Colonic mucosa (tissue), 4 donors: ENCODE measurements at regions not wholly inside any gene's neighbourhood (a gene's known extent, or its start where the extent isn't known, plus 50 kb on each side); places are given as distances from the start of the nearest gene placed in this dataset.
"Not testable (repeated sequence)": the region's sequence is repeated elsewhere in the genome, so short reads cannot be mapped to it uniquely, and the experiment has no call there.

Experiments used
- DNase-seq: peaks from one replicate; pipeline ENCODE4 v3.0.0-alpha.2; 2020
- H3K27ac ChIP-seq: fragments of 200-600 bp; one replicate; pipeline ENCODE4 v1.8.0; 2021
- H3K27me3 ChIP-seq: fragments of 200-600 bp; one replicate; pipeline ENCODE4 v1.8.0; 2021
- H3K36me3 ChIP-seq: fragments of 200-600 bp; one replicate; pipeline ENCODE4 v1.8.0; 2021
- H3K4me1 ChIP-seq: fragments of 200-600 bp; one replicate; pipeline ENCODE4 v1.8.0; 2021; ENCODE audit warnings: mild to moderate bottlenecking
- H3K4me3 ChIP-seq: fragments of 200-600 bp; one replicate; pipeline ENCODE4 v1.8.0; 2021
- H3K9ac ChIP-seq, 2 donors: one replicate each; pipeline ENCODE4 v1.7.0; 2013; ENCODE audit warnings: control low read depth in 2 of 2, low read depth in 2 of 2, low read length in 2 of 2
- H3K9me3 ChIP-seq: fragments of 200-600 bp; one replicate; pipeline ENCODE4 v1.8.0; 2021
- intact Hi-C: fragments of 100-400 bp; cut with DNase I; formaldehyde crosslinking; loops from one replicate; pipeline ENCODE4 v1.14.1; 2022
- TF ChIP-seq, protein P1 (sequence below): fragments of 200-600 bp; IDR thresholded peaks from one replicate; pipeline ENCODE4 v1.8.0; 2022; ENCODE audit warnings: antibody characterized with exemption, mild to moderate bottlenecking
- donor health status: healthy.
- donor health status: DM: no; HTN: no; CAD: no.
- donor health status: DM: no; HTN: no; CAD: no.

DNA sequence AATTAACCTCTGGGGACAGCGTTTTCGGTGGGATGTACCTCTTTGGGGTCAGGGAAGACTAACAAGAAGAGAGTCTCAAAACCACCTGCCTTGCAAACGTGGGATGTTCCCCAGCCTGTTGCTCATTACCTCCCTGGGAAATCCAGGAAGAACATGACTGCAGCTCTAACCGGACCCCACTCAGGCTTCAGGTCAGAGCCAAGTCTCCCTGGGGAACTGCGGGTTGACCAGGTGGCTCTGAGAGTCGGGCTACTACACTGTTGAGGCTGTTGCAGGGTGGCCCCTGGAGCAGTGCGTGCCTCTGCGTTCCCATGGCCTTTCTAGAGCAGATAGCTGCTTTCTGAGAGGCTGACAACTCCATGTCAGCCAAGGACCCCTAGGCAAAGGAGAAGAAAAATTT, 309.1 kb downstream of the FOXL1 start:
- no peak overlapping the region for H3K27ac ChIP-seq
- H3K36me3 ChIP-seq = no peaks in the 10 kb centered on the region
- DNase-seq = no peak
- no peaks in the 10 kb centered on the region for H3K9me3 ChIP-seq
- H3K27me3 ChIP-seq = no peaks in the 10 kb centered on the region
- intact Hi-C loops = no loop called here
- TF ChIP-seq, protein P1, sequence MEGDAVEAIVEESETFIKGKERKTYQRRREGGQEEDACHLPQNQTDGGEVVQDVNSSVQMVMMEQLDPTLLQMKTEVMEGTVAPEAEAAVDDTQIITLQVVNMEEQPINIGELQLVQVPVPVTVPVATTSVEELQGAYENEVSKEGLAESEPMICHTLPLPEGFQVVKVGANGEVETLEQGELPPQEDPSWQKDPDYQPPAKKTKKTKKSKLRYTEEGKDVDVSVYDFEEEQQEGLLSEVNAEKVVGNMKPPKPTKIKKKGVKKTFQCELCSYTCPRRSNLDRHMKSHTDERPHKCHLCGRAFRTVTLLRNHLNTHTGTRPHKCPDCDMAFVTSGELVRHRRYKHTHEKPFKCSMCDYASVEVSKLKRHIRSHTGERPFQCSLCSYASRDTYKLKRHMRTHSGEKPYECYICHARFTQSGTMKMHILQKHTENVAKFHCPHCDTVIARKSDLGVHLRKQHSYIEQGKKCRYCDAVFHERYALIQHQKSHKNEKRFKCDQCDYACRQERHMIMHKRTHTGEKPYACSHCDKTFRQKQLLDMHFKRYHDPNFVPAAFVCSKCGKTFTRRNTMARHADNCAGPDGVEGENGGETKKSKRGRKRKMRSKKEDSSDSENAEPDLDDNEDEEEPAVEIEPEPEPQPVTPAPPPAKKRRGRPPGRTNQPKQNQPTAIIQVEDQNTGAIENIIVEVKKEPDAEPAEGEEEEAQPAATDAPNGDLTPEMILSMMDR = no peak
- no peak overlapping the region for H3K4me3 ChIP-seq
- no peaks in the 10 kb centered on the region for H3K4me1 ChIP-seq
- no peak overlapping the region for H3K9ac ChIP-seq

DNA sequence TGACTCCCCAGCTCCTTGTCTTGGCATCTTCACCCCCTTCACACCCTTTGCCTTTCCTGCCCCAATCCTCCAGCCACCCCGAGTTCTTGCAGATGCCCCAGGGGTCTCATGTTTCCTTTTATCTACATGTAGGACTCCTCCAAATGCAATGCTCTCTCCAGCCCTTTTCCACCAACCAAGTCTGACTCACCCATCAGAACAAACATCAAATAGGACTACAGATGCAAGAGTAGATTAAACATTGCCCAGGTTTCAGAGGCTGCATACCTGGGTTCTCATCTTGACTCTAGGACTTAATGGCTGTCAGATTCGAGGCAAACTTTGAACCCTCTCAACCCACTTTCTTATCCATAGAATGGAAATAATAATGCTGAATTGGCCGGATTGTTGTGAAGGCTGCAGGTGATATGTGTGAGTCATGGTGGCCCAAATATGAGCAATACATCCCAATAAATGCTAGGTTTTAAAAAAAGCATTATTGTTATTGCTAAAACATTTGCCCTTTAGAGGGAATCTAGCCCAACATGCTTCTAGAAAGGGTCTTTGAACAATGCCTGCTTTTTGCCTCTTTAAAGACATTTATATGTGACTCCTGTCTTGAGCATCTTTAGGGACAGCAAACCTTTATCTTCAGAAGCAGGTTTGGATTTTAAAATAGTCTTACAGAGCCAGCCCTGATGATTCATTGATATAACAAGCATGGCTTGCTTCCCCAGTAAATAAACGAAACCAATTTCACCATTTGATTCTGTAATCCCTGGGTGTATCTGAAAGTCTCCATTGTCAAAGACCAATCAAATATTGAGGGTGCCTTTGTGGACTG, 310.1 kb downstream of the FOXL1 start:
- DNase-seq = no peak
- no peaks in the 10 kb centered on the region for H3K36me3 ChIP-seq
- TF ChIP-seq, protein P1 = no peak
- no peak overlapping the region for H3K4me3 ChIP-seq
- no peak overlapping the region for H3K27ac ChIP-seq
- H3K4me1 ChIP-seq = no peaks in the 10 kb centered on the region
- H3K9ac ChIP-seq = no peak overlapping the region
- H3K27me3 ChIP-seq = no peaks in the 10 kb centered on the region
- no peaks in the 10 kb centered on the region for H3K9me3 ChIP-seq
- intact Hi-C loops = no loop called here

DNA sequence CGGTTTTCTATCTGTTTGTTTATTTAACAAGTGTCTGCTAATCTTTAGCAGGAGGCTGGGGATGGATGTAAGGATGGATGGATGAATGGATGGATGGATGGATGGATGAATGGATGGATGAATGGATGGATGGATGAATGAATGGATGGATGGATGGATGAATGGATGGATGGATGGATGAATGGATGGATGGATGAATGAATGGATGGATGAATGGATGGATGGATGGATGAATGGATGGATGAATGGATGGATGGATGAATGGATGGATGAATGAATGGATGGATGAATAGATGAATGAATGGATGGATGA, 310.7 kb downstream of the FOXL1 start:
- H3K27me3 ChIP-seq, H3K36me3 ChIP-seq, intact Hi-C loops, H3K4me1 ChIP-seq, H3K27ac ChIP-seq, DNase-seq, H3K9ac ChIP-seq, H3K9me3 ChIP-seq, H3K4me3 ChIP-seq: not testable (repeated sequence)

DNA sequence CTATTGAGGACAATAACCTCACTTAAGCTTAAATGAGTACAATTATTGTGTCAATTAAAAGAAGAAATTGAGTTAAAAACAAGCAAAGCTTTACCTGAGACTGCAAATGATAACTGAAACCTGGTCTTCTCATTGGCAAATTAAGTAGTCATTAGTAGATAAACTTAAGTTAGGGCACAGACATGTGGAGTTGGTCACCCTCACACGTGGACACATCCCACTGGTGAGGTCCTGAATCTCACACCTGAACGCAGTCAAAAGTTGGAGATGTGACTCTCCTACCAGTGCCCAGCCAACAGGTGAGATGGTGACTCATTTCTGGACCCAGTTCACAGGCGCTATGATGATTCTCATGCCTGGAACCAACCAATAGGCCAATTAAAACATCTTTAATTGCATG, 311.6 kb downstream of the FOXL1 start:
- Histone ChIP-seq H3K4me3 (no peak overlapping the region), H3K27me3 (no peaks in the 10 kb centered on the region), H3K27ac (no peak overlapping the region), H3K36me3 (no peaks in the 10 kb centered on the region), H3K9ac (no peak overlapping the region), H3K4me1 (no peaks in the 10 kb centered on the region), H3K9me3 (no peaks in the 10 kb centered on the region)
- intact Hi-C loops = no loop called here
- TF ChIP-seq, protein P1 = no peak
- DNase-seq = no peak

DNA sequence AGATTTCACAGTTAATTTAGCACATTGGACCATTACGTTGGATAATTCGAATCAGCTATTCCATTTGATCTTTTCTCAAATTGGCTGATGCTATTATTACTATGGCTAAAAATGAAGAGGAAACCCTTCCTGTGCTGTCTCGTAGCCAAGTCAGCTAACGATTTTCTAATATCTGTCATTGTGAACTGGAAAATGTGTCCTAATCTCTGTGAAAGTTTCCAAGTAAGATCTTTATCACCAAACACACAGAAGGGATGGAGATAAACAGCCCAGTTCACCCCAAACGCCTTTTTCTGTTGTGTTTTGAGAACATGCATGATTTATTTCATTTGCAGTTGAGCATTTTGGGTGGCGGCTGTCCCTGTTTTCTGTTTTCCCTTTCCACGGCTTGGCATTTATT, 312.8 kb downstream of the FOXL1 start:
- Histone ChIP-seq H3K27ac (no peak overlapping the region), H3K9me3 (no peaks in the 10 kb centered on the region), H3K4me3 (no peak overlapping the region), H3K9ac (no peak overlapping the region), H3K4me1 (no peaks in the 10 kb centered on the region), H3K27me3 (no peaks in the 10 kb centered on the region), H3K36me3 (no peaks in the 10 kb centered on the region)
- TF ChIP-seq, protein P1 = no peak
- intact Hi-C loops = no loop called here
- no peak for DNase-seq

DNA sequence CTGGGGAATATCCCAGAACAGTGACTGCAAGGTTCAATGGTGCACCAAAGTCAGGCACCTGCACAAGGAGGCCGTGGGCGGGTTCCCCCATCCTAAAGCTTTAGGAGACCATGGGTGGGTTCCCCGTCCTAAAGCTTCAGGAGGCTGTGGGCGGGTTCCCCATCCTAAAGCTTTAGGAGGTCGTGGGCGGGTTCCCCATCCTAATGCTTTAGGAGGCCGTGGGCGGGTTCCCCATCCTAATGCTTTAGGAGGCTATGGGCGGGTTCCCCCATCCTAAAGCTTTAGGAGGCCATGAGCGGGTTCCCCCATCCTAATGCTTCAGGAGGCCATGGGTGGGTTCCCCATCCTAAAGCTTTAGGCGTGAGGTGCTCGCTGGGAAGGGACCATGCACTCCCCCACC, 313.3 kb downstream of the FOXL1 start:
- H3K4me1 ChIP-seq = no peaks in the 10 kb centered on the region
- no peaks in the 10 kb centered on the region for H3K36me3 ChIP-seq
- no peak overlapping the region for H3K4me3 ChIP-seq
- no peak overlapping the region for H3K27ac ChIP-seq
- DNase-seq = no peak
- TF ChIP-seq, protein P1 = no peak
- intact Hi-C loops = no loop called here
- no peaks in the 10 kb centered on the region for H3K9me3 ChIP-seq
- no peaks in the 10 kb centered on the region for H3K27me3 ChIP-seq
- H3K9ac ChIP-seq = no peak overlapping the region
